Upper lobe of right lung (tissue), 1 donor: ENCODE measurements at regions not wholly inside any gene's neighbourhood (a gene's known extent, or its start where the extent isn't known, plus 50 kb on each side); places are given as distances from the start of the nearest gene placed in this dataset.

Experiments
- ATAC-seq: fragments of 200-7000 bp; cut with Tn5 transposase; one replicate; pipeline ENCODE4 v1.9.1; 2020; ENCODE audit warnings: mild to moderate bottlenecking, moderate library complexity
- DNase-seq: peaks from one replicate; pipeline ENCODE4 v3.0.0-alpha.2; 2020
- H3K27ac ChIP-seq: fragments of 200-600 bp; one replicate; pipeline ENCODE4 v1.8.0; 2022
- H3K27me3 ChIP-seq: fragments of 200-600 bp; one replicate; pipeline ENCODE4 v1.8.0; 2022; ENCODE audit warnings: mild to moderate bottlenecking
- H3K36me3 ChIP-seq: fragments of 200-600 bp; one replicate; pipeline ENCODE4 v1.8.0; 2022
- H3K4me1 ChIP-seq: fragments of 200-600 bp; one replicate; pipeline ENCODE4 v1.8.0; 2022
- H3K4me3 ChIP-seq: fragments of 200-600 bp; one replicate; pipeline ENCODE4 v1.8.0; 2022; ENCODE audit warnings: mild to moderate bottlenecking
- H3K9me3 ChIP-seq: fragments of 200-600 bp; one replicate; pipeline ENCODE4 v1.8.0; 2022
- intact Hi-C: fragments of 100-400 bp; cut with DNase I; formaldehyde crosslinking; loops from one replicate; pipeline ENCODE4 v1.11.0; 2022
- TF ChIP-seq, protein P1 (sequence below): fragments of 200-600 bp; IDR thresholded peaks from one replicate; pipeline ENCODE4 v1.8.0; 2022; ENCODE audit warnings: antibody characterized with exemption
- donor health status: DM: no; HTN: yes; CAD: no; lungs with severe emphysema.

DNA sequence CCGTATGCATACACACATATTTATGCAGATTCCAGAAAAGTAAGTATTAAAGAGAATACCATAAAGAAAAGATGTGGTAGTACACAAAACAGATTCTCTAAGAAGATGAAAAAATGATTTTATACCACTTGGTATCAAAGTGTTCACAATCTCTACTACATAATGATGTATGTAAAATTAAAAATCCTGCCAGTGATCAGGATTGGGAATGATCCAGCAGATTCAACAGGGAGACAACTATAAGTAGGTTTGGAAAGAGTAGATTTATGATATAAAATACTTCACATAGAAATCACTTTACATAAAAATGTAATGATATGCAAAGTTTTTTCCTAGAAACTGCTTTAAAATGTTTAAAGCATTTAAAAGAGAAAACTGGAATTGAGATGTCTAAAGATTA is 447.0 kb downstream of the CNTNAP4 start:
- H3K4me3 ChIP-seq: no peak overlapping the region
- H3K9me3 ChIP-seq: no peaks in the 10 kb centered on the region
- intact Hi-C loops: no loop called here
- H3K4me1 ChIP-seq: no peaks in the 10 kb centered on the region
- ATAC-seq: no peak
- H3K36me3 ChIP-seq: no peaks in the 10 kb centered on the region
- no peak for DNase-seq
- H3K27ac ChIP-seq: no peak overlapping the region
- TF ChIP-seq, protein P1, sequence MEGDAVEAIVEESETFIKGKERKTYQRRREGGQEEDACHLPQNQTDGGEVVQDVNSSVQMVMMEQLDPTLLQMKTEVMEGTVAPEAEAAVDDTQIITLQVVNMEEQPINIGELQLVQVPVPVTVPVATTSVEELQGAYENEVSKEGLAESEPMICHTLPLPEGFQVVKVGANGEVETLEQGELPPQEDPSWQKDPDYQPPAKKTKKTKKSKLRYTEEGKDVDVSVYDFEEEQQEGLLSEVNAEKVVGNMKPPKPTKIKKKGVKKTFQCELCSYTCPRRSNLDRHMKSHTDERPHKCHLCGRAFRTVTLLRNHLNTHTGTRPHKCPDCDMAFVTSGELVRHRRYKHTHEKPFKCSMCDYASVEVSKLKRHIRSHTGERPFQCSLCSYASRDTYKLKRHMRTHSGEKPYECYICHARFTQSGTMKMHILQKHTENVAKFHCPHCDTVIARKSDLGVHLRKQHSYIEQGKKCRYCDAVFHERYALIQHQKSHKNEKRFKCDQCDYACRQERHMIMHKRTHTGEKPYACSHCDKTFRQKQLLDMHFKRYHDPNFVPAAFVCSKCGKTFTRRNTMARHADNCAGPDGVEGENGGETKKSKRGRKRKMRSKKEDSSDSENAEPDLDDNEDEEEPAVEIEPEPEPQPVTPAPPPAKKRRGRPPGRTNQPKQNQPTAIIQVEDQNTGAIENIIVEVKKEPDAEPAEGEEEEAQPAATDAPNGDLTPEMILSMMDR: no peak
- H3K27me3 ChIP-seq: no peaks in the 10 kb centered on the region

DNA sequence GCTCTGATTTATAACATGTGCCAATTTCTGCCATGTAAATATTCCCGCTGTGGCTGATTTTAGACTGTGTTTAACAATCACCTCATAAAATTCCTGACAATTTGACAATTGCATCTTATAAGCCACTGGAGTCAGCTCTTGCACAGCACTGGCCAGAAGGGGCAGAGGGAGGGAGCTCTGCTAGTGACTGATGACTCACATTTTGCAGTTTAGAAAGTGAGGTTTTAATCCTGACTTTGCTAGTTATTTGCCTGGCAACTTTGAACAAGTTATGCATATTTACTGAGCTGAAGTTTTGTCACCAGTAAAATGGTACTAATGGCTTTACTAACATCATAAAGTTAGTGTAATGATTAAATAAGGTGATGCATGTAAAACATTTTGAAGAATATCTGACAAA is 452.3 kb downstream of the CNTNAP4 start:
- no peak overlapping the region for H3K4me3 ChIP-seq
- no peaks in the 10 kb centered on the region for H3K36me3 ChIP-seq
- H3K4me1 ChIP-seq: no peaks in the 10 kb centered on the region
- H3K27ac ChIP-seq: no peak overlapping the region
- TF ChIP-seq, protein P1: no peak
- ATAC-seq (no peak), DNase-seq (no peak)
- no peaks in the 10 kb centered on the region for H3K27me3 ChIP-seq
- intact Hi-C loops: no loop called here
- H3K9me3 ChIP-seq: no peaks in the 10 kb centered on the region

DNA sequence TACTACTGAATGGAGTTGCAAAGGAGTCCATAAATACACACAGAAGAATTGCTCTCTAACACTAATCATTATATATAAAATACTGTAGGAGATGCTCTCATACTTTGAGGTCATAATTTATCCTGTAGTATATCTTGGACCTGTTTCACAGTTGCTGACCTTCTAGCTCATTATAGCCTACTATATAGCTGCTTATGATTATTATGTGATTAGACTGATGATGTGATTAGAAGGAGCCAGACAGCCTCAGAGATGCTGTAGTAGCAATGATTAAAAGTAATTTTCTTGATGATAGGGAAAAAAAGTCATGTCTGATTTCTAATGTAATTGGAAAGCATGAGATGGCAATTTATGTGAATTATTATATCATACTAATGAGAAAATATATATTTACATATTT is 455.7 kb downstream of the CNTNAP4 start:
- intact Hi-C loops: no loop called here
- no peaks in the 10 kb centered on the region for H3K36me3 ChIP-seq
- H3K4me1 ChIP-seq: no peaks in the 10 kb centered on the region
- DNase-seq (no peak), ATAC-seq (no peak)
- H3K9me3 ChIP-seq: no peaks in the 10 kb centered on the region
- no peak overlapping the region for H3K27ac ChIP-seq
- no peak overlapping the region for H3K4me3 ChIP-seq
- H3K27me3 ChIP-seq: no peaks in the 10 kb centered on the region
- TF ChIP-seq, protein P1: no peak

DNA sequence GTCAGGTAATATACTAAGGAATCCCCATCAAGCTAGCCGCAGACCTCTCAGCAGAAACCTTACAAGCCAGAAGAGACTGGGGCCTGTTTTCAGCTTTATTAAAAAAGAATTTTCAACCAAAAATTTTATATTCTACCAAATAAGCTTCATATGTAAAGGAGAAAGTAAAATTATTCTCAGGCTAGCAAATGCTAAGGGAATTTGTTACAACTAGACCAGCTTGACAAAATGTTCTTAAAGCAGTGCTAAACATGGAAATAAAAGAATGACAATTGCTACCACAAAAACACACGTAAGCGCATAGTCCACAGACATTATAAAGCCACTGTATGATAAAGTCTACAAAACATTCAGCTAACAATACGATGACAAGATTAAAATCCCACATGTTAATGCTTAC is 449.4 kb upstream of the MON1B start:
- DNase-seq: no peak
- no peaks in the 10 kb centered on the region for H3K36me3 ChIP-seq
- no peaks in the 10 kb centered on the region for H3K27me3 ChIP-seq
- TF ChIP-seq, protein P1: no peak
- H3K4me3 ChIP-seq: no peak overlapping the region
- no peak for ATAC-seq
- no peak overlapping the region for H3K27ac ChIP-seq
- intact Hi-C loops: no loop called here
- H3K4me1 ChIP-seq: no peaks in the 10 kb centered on the region
- H3K9me3 ChIP-seq: peaks cover 12% of the 10 kb centered on the region

DNA sequence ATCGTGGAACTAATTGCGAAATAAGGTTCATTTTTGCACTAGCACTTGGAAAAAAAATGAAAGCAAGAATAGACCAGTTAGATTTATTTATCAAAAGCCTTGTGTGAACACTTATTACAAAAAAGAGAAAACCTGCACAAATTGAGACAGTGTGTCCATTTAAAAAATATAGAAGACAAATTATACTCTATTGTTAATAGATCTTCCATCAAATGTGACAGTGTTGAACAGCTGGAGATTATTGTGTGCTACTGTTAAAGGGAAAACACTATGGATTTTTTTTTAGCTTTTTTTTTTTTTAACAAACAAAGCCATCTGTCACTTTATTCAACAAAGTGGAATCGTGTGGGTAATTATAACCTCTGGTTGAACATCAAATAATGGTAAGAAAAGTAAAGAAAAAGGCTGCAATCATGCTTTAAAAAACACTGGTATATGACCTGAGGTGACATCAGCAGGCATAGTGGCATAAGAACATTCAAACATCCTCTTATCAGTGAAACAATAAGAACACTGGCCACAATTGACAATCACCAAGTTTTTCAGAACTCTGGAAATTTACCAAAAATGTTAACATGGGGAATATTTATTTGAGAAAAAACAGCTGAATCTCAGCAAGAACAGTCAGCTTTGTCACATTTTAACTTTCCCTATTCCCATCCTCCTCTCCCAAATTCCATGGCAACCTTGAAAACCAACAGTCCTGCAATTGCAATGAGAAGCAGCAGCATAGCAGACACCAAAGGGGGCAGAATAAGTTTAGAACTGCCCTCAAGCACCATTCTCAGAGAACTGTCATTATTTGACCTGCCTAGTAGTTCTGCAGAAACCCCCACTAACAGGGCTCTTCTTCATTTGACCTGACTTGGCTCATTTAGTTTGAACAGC is 442.3 kb upstream of the MON1B start:
- no peak overlapping the region for H3K4me3 ChIP-seq
- no peaks in the 10 kb centered on the region for H3K4me1 ChIP-seq
- no peaks in the 10 kb centered on the region for H3K9me3 ChIP-seq
- H3K27ac ChIP-seq: no peak overlapping the region
- TF ChIP-seq, protein P1: no peak
- DNase-seq (no peak), ATAC-seq (no peak)
- intact Hi-C loops: no loop called here
- H3K27me3 ChIP-seq: no peaks in the 10 kb centered on the region
- H3K36me3 ChIP-seq: no peaks in the 10 kb centered on the region
